ENCODE measurements at regions not wholly inside any gene's neighbourhood (a gene's known extent, or its start where the extent isn't known, plus 50 kb on each side); places are given as distances from the start of the nearest gene placed in this dataset.
"Not testable (repeated sequence)": the region's sequence is repeated elsewhere in the genome, so short reads cannot be mapped to it uniquely, and the experiment has no call there.

DNA sequence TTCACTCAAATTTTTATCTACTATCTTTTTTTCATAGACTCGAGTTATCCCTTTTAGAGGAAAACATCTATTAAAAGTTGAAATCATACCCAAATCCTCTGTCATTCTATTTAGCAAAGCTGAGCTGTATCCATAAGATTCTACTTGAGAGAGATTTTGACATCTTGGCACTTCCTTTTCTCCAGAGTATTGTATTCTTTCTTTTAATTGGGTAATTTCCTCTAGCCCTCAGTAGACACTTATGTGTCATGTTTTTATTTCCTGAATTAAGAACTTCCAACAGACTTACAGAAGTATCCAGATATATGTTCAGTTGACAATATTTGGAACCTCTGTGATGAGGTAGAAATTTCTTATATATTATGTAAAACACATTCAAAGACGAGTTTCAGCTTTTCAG is 201.6 kb upstream of the NR3C2 start:
- peaks cover 2% of the 10 kb centered on the region for H3K9me3 ChIP-seq (ENCODE audit: low read depth)
- no peak overlapping the region for H3K4me3 ChIP-seq
- H3K36me3 ChIP-seq = no peaks in the 10 kb centered on the region
- DNase-seq (ENCODE audit: low read depth in 1 of 2, low spot score in 1 of 2) = no peak
- H3K27me3 ChIP-seq = no peaks in the 10 kb centered on the region
- TF ChIP-seq, protein P1, sequence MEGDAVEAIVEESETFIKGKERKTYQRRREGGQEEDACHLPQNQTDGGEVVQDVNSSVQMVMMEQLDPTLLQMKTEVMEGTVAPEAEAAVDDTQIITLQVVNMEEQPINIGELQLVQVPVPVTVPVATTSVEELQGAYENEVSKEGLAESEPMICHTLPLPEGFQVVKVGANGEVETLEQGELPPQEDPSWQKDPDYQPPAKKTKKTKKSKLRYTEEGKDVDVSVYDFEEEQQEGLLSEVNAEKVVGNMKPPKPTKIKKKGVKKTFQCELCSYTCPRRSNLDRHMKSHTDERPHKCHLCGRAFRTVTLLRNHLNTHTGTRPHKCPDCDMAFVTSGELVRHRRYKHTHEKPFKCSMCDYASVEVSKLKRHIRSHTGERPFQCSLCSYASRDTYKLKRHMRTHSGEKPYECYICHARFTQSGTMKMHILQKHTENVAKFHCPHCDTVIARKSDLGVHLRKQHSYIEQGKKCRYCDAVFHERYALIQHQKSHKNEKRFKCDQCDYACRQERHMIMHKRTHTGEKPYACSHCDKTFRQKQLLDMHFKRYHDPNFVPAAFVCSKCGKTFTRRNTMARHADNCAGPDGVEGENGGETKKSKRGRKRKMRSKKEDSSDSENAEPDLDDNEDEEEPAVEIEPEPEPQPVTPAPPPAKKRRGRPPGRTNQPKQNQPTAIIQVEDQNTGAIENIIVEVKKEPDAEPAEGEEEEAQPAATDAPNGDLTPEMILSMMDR (IDR thresholded peaks at IDR 0.05; ENCODE audit: low read depth, low read length) = no peak
- H3K27ac ChIP-seq = no peak overlapping the region
- H3K4me1 ChIP-seq (ENCODE audit: low read depth) = no peaks in the 10 kb centered on the region

DNA sequence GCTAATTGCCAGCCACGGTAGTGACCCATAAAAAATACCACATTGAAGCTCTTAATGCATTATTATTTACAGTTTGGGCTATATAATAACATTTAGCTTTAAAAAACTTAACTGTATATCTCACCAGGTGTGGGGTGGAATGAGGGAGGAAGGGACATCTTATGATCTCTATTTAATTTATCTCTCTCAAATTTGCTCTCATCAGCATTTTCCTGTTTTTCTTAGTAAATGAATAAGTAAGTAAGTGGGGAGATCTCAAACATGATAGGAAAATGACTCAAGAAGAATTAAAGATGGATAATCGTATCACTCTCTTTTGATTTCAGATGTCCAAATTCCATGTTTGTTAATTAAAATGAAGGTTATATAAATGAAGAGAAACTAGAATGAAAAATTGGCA is 200.7 kb upstream of the NR3C2 start:
- no peak for DNase-seq (ENCODE audit: low read depth in 1 of 2, low spot score in 1 of 2)
- Histone ChIP-seq H3K36me3 (no peaks in the 10 kb centered on the region), H3K4me3 (no peak overlapping the region), H3K4me1 (ENCODE audit: low read depth) (no peaks in the 10 kb centered on the region), H3K27ac (no peak overlapping the region), H3K9me3 (ENCODE audit: low read depth) (peaks cover 2% of the 10 kb centered on the region), H3K27me3 (no peaks in the 10 kb centered on the region)
- TF ChIP-seq, protein P1 (IDR thresholded peaks at IDR 0.05; ENCODE audit: low read depth, low read length) = no peak

DNA sequence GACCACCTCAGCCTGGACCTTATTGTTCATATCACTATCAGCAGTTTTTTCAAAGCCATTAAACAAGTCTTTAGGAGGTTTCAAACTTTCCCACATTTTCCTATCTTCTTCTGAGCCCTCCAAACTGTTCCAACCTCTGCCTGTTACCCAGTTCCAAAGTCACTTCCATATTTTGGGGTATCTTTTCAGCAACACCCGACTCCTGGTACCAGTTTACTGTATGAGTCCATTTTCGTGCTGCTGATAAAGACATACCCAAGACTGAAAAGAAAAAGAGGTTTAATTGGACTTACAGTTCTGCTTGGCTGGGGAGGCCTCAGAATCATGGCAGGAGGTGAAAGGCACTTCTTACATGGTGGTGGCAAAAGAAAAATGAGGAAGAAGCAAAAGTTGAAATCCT is 195.9 kb upstream of the NR3C2 start:
- not testable (repeated sequence) for H3K4me3 ChIP-seq; H3K36me3 ChIP-seq; H3K4me1 ChIP-seq (ENCODE audit: low read depth); DNase-seq (ENCODE audit: low read depth in 1 of 2, low spot score in 1 of 2); H3K27ac ChIP-seq; H3K27me3 ChIP-seq; H3K9me3 ChIP-seq (ENCODE audit: low read depth)

DNA sequence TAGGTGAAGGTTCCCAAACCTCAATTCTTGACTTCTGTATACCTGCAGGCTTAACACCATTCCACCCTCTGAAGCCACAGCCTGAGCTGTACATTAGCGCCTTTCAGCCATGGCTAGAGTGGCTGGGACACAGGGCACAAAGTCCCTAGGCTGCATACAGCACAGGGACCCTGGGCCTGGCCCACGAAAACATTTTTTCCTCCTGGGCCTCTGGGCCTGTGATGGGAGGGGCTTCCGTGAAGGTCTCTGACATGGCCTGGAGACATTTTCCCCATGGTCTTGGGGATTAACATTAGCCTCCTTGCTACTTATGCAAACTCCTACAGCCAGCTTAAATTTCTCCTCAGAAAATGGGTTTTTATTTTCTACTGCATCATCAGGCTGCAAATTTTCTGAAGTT is 195.2 kb upstream of the NR3C2 start:
- H3K9me3 ChIP-seq (ENCODE audit: low read depth); H3K4me3 ChIP-seq; H3K36me3 ChIP-seq; DNase-seq (ENCODE audit: low read depth in 1 of 2, low spot score in 1 of 2); H3K27ac ChIP-seq; H3K27me3 ChIP-seq; H3K4me1 ChIP-seq (ENCODE audit: low read depth): not testable (repeated sequence)

DNA sequence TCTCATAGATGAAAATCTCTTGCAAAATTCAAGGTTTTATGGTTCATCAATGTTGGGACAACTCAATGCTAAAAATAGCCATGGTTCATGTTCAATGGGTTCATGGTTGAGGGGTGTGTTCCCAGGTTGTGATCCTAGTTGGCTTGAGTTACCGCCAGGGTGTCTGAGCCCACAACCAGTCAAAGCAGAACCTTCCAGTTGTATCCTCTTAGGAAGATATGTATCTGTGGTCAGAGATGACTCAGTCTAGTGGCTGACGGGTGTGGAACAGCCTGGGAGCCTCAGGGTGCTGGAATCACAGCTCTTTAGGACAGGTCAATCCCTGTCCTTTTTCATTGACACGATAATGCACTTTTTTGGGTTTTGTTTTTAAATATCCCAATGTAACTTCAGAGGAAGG is 192.3 kb upstream of the NR3C2 start:
- Histone ChIP-seq H3K4me3 (no peak overlapping the region), H3K9me3 (ENCODE audit: low read depth) (peaks cover 2% of the 10 kb centered on the region), H3K27me3 (no peaks in the 10 kb centered on the region), H3K36me3 (no peaks in the 10 kb centered on the region), H3K4me1 (ENCODE audit: low read depth) (no peaks in the 10 kb centered on the region), H3K27ac (no peak overlapping the region)
- no peak for DNase-seq (ENCODE audit: low read depth in 1 of 2, low spot score in 1 of 2)
- TF ChIP-seq, protein P1 (IDR thresholded peaks at IDR 0.05; ENCODE audit: low read depth, low read length) = no peak

DNA sequence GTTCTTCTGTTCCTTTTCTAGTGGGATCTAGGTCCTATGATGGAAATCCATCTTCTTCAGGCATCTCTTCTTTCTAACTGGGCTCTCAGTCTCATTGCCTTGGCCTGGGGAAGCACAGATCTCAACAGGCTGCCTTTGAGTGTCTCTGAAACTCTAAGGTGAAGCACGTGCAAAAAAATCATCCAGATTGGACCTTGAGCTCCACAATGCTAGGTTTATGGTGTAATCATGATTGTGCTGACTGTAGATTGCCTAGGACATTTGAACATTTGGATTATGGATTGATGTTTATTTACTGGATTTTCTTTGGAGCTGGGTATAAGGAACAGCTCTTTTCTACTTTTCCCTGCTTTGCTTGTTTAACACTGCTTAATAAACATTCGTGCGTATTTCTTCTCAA is 191.5 kb upstream of the NR3C2 start:
- Histone ChIP-seq H3K27me3 (no peaks in the 10 kb centered on the region), H3K36me3 (no peaks in the 10 kb centered on the region), H3K9me3 (ENCODE audit: low read depth) (no peaks in the 10 kb centered on the region), H3K27ac (no peak overlapping the region), H3K4me1 (ENCODE audit: low read depth) (no peaks in the 10 kb centered on the region), H3K4me3 (no peak overlapping the region)
- TF ChIP-seq, protein P1 (IDR thresholded peaks at IDR 0.05; ENCODE audit: low read depth, low read length) = no peak
- DNase-seq (ENCODE audit: low read depth in 1 of 2, low spot score in 1 of 2) = no peak

DNA sequence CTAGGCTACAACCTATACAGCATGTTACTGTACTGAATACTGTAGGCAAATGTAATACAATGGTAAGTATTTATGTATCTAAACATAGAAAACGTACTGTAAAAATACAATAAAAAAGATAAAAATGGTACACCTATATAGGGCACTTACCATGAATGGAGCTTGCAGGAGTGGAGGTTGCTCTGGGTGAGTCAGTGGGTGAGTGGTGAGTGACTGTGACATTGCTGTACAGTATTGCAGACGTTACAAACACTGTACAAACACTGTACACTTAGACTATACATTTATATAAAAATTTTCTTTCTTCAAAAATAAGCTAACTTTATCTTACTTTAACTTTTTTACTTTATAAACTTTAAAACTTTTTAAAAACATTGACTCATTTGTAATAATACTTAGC is 190.3 kb upstream of the NR3C2 start:
- Histone ChIP-seq H3K4me1 (ENCODE audit: low read depth) (no peaks in the 10 kb centered on the region), H3K4me3 (no peak overlapping the region), H3K36me3 (no peaks in the 10 kb centered on the region), H3K27ac (no peak overlapping the region), H3K27me3 (no peaks in the 10 kb centered on the region), H3K9me3 (ENCODE audit: low read depth) (no peaks in the 10 kb centered on the region)
- DNase-seq (ENCODE audit: low read depth in 1 of 2, low spot score in 1 of 2) = no peak
- TF ChIP-seq, protein P1 (IDR thresholded peaks at IDR 0.05; ENCODE audit: low read depth, low read length) = no peak
